IPS-15b (cell line): ENCODE measurements at regions not wholly inside any gene's neighbourhood (a gene's known extent, or its start where the extent isn't known, plus 50 kb on each side); places are given as distances from the start of the nearest gene placed in this dataset.
"Not testable (repeated sequence)": the region's sequence is repeated elsewhere in the genome, so short reads cannot be mapped to it uniquely, and the experiment has no call there.

Experiments
- H3K27me3 ChIP-seq: one replicate; pipeline ENCODE4 v1.6.1; 2013; ENCODE audit warnings: low read length; ENCODE audit not compliant: control insufficient read depth, insufficient read depth
- H3K36me3 ChIP-seq: one replicate; pipeline ENCODE4 v1.6.1; 2013; ENCODE audit warnings: low read length; ENCODE audit not compliant: control insufficient read depth, insufficient read depth
- H3K4me1 ChIP-seq: one replicate; pipeline ENCODE4 v1.6.1; 2013; ENCODE audit warnings: mild to moderate bottlenecking, low read length; ENCODE audit not compliant: control insufficient read depth, insufficient read depth
- H3K4me3 ChIP-seq: one replicate; pipeline ENCODE4 v1.5.1; 2013; ENCODE audit warnings: low read depth, low read length
- H3K9ac ChIP-seq: one replicate; pipeline ENCODE4 v1.6.1; 2013; ENCODE audit warnings: low read depth, mild to moderate bottlenecking, low read length
- H3K9me3 ChIP-seq: one replicate; pipeline ENCODE4 v1.6.1; 2013; ENCODE audit warnings: mild to moderate bottlenecking, low read length; ENCODE audit not compliant: control insufficient read depth, insufficient read depth

DNA sequence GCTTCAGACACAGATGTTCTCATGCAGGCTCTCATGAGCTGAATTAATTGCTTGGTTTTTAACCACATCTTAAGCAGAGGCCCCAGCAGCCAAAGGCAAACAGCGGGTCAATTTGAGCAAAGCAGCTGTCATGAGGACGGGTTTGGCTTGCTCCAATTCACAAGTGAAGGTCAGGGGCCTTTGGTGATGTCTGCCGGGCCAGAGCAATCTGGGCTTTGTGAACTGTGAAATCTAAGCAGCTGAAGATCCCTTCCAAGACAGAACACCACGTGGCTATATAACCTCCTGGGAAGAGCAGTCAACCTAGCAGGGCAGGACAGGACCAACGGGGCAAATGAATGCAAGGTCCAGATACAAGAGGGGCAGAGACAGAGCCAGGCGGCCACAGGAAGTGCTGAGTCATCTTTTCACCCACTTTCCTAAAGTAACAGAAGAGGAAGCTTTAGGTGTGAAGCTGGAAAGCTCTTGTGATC is 187.3 kb upstream of the B3GAT1 start:
- Histone ChIP-seq H3K9ac (no peak overlapping the region), H3K4me1 (no peaks in the 10 kb centered on the region), H3K4me3 (no peak overlapping the region), H3K9me3 (no peaks in the 10 kb centered on the region), H3K27me3 (peaks cover 1% of the 10 kb centered on the region), H3K36me3 (no peaks in the 10 kb centered on the region)

DNA sequence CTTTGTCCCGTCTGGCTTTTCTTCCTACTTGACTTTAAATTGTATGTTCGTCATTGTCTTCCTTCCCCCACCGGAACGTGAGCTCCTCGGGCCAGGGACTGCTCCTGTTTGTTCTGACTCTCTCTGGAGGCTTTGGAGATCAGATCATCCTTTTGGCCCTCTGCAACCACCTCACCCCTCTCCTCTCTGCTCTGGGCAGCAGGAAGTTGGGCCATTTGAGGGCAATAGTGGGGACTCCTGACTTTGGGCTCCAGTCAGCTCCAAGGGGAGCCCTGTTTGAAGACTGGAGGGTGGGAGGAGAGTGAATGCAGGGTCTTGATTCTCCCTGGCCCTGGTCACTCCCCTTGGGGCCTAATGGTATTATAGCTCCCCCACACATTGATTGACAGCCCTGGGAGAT is 186.3 kb upstream of the B3GAT1 start:
- Histone ChIP-seq H3K9ac (no peak overlapping the region), H3K4me1 (no peaks in the 10 kb centered on the region), H3K4me3 (no peak overlapping the region), H3K27me3 (peaks cover 5% of the 10 kb centered on the region), H3K36me3 (no peaks in the 10 kb centered on the region), H3K9me3 (no peaks in the 10 kb centered on the region)

DNA sequence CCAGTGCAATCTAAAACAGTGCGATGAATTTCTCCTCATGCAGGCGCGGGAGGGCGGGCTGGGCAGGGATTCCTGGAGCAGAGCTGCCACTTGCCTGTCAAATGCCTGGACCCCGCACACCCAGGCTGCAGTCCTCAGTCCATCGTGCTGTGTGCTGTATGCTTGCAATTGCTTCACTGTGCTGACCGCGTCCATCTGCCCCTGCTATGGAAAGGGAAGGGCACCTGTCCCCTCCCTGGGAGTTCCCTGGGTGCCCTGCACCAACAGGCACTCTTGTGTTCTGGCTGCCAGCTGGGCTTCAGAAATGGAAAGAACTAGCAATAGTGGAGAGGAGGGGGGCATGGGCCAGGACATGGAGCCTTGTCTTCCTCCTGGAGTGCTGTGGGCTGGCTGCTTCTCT is 185.4 kb upstream of the B3GAT1 start:
- Histone ChIP-seq H3K9ac (no peak overlapping the region), H3K4me3 (no peak overlapping the region), H3K9me3 (no peaks in the 10 kb centered on the region), H3K36me3 (no peaks in the 10 kb centered on the region), H3K4me1 (no peaks in the 10 kb centered on the region), H3K27me3 (peaks cover 5% of the 10 kb centered on the region)

- Histone ChIP-seq H3K4me1 (no peaks in the 10 kb centered on the region), H3K36me3 (no peaks in the 10 kb centered on the region), H3K9ac (no peak overlapping the region), H3K27me3 (peaks cover 5% of the 10 kb centered on the region), H3K4me3 (no peak overlapping the region), H3K9me3 (no peaks in the 10 kb centered on the region)
Observed at GRCh38 chr11:134596404-134596803, 184.4 kb upstream of the B3GAT1 start.

GRCh38 chr11:134592391-134592990 is 180.4 kb upstream of the B3GAT1 start:
- no peaks in the 10 kb centered on the region for H3K9me3 ChIP-seq
- H3K4me1 ChIP-seq = no peaks in the 10 kb centered on the region
- H3K27me3 ChIP-seq = peaks cover 5% of the 10 kb centered on the region
- no peak overlapping the region for H3K9ac ChIP-seq
- H3K36me3 ChIP-seq = no peaks in the 10 kb centered on the region
- no peak overlapping the region for H3K4me3 ChIP-seq

DNA sequence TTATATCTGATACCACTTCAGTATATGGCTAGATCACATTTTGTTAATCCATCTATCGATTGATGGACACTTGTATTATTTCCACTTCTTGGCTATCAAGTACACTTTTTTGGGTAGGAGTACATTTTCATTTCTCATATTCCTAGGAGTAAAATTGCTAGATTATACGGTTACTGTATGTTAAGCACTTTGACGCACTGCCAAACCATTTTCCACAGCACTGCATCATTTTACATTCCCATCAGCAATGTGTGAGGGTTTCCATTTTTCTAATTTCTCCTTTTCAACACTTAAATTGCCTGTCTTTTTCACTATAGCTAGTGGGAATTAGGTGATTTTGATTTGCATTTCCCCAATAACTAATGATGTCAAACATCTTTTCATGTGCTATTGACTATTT is 179.3 kb upstream of the B3GAT1 start:
- no peaks in the 10 kb centered on the region for H3K9me3 ChIP-seq
- H3K27me3 ChIP-seq = peaks cover 5% of the 10 kb centered on the region
- no peak overlapping the region for H3K4me3 ChIP-seq

DNA sequence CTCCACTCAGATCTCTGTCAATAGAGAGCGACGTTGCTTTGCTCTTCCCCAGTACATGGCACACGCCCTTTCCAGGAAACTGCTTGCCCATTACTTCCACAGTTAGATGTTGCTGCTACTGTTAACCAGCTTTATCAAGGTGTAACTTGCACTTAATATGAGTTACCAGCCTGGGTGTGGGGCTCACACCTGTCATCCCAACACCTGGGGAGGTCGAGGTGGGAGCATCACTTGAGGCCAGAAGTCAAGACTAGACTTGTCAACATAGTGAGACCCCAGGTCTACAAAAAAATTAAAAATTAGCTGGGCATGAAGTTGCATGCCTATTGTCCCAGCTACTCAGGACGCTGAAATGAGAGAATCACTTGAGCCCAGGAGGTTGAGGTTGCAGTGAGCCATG is 177.1 kb upstream of the B3GAT1 start:
- no peaks in the 10 kb centered on the region for H3K4me1 ChIP-seq
- no peak overlapping the region for H3K9ac ChIP-seq
- H3K27me3 ChIP-seq = peaks cover 2% of the 10 kb centered on the region
- no peaks in the 10 kb centered on the region for H3K9me3 ChIP-seq
- H3K4me3 ChIP-seq = no peak overlapping the region
- no peaks in the 10 kb centered on the region for H3K36me3 ChIP-seq

More for the DNA sequence above, 179.3 kb upstream of the B3GAT1 start:
- no peak overlapping the region for H3K9ac ChIP-seq
- H3K4me1 ChIP-seq = no peaks in the 10 kb centered on the region
- H3K36me3 ChIP-seq = no peaks in the 10 kb centered on the region

GRCh38 chr11:134588460-134589110 is 176.5 kb upstream of the B3GAT1 start:
- H3K27me3 ChIP-seq, H3K36me3 ChIP-seq: not testable (repeated sequence)

DNA sequence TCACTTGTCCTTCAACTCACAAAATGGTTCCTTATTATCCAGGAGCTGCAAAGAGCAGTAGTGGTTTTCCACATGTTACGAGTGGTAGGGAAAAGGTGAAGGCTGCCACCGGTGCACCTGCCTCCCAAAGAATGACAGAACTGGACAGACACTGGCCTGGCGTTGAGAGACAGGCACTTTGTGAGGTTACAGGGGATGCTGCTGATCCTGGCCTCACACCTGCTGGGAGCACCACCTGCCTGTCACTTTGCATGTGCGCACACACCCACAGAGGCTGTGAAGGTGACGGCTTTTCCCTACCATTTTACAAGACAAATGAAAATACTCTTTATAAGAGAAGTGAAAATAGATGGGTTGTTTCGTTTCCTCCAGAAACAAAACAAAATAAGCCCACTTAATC is 175.3 kb upstream of the B3GAT1 start:
- Histone ChIP-seq H3K9me3 (no peaks in the 10 kb centered on the region), H3K27me3 (no peaks in the 10 kb centered on the region), H3K4me3 (no peak overlapping the region), H3K9ac (no peak overlapping the region), H3K4me1 (no peaks in the 10 kb centered on the region), H3K36me3 (no peaks in the 10 kb centered on the region)

More at GRCh38 chr11:134588460-134589110, 176.5 kb upstream of the B3GAT1 start:
- not testable (repeated sequence) for H3K4me1 ChIP-seq, H3K9ac ChIP-seq, H3K4me3 ChIP-seq, H3K9me3 ChIP-seq

DNA sequence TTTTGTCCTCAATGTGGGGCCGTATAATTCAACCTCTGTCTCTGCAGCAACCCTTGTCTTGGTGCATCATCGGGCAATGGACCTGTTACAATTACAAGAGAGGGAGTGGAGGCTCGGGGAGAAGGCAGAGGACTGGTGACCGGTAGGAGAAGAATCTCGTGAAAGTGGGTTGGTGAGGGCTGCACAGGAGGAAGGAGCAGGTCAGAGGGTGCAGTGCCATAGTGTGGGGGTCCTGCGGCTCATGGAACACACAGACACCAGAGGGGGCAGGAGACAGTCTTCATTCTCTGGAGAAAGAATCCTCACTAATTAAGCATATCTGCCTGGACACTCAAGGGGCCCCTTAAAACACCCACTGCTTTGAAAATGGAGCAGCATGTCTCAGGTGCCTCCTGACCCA is 174.7 kb upstream of the B3GAT1 start:
- no peaks in the 10 kb centered on the region for H3K36me3 ChIP-seq
- H3K27me3 ChIP-seq = no peaks in the 10 kb centered on the region
- no peaks in the 10 kb centered on the region for H3K4me1 ChIP-seq
- no peak overlapping the region for H3K9ac ChIP-seq
- H3K4me3 ChIP-seq = no peak overlapping the region
- no peaks in the 10 kb centered on the region for H3K9me3 ChIP-seq

GRCh38 chr11:134585666-134586610 is 173.9 kb upstream of the B3GAT1 start:
- no peaks in the 10 kb centered on the region for H3K4me1 ChIP-seq
- H3K9ac ChIP-seq = no peak overlapping the region
- H3K27me3 ChIP-seq = no peaks in the 10 kb centered on the region
- H3K36me3 ChIP-seq = no peaks in the 10 kb centered on the region
- H3K9me3 ChIP-seq = no peaks in the 10 kb centered on the region
- H3K4me3 ChIP-seq = no peak overlapping the region
